ENCODE measurements at regions not wholly inside any gene's neighbourhood (a gene's known extent, or its start where the extent isn't known, plus 50 kb on each side); places are given as distances from the start of the nearest gene placed in this dataset.

DNA sequence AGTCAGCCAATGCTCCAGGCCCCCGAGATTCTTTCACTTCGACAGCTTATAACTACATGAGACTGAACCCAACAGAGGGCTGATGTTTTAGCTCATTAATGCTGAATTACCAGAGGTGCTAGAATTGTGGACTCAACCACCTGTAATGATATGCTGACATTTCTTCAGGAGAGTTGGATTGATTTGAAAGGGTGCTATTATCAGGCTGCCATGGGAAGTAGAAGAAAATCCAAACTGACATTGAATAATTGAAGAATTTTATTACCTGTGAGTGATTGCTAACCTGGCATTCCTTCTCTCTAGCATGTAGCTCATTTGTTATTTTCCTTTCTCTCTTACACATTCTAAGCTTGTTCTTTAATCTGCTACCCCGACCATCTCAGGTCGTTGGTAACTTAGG, 488.8 kb downstream of the PID1 start:
- Histone ChIP-seq H3K9ac (ENCODE audit: low read depth in 1 of 2, low read length in 2 of 2) (no peak overlapping the region), H3K9me3 (ENCODE audit: control insufficient read depth in 4 of 4, low read length in 3 of 4) (no peaks in the 10 kb centered on the region), H3K4me1 (ENCODE audit: control insufficient read depth in 4 of 4, insufficient read depth in 4 of 4, low read length in 3 of 4) (no peaks in the 10 kb centered on the region), H3K36me3 (ENCODE audit: control insufficient read depth in 4 of 4, insufficient read depth in 3 of 4, low read depth in 1 of 4, low read length in 3 of 4) (no peaks in the 10 kb centered on the region), H3K27me3 (ENCODE audit: control insufficient read depth in 4 of 4, insufficient read depth in 4 of 4, low read length in 3 of 4) (no peaks in the 10 kb centered on the region), H3K27ac (ENCODE audit: low read depth in 1 of 2, low read length in 2 of 2) (no peak overlapping the region), H3K4me3 (ENCODE audit: low read depth in 1 of 3, low read length in 3 of 3) (no peak overlapping the region)
- 75% methylated on average over 4 of the region's 4 CpGs for WGBS
- no peak for DNase-seq (ENCODE audit: low spot score)
- TF ChIP-seq GABPA (IDR thresholded peaks at IDR 0.05 in 1 of 2, conservative IDR thresholded peaks at IDR 0.05 in 1 of 2) = no peak
- no peak for TF ChIP-seq HNF4A (conservative IDR thresholded peaks at IDR 0.05)
- TF ChIP-seq TAF1 (conservative IDR thresholded peaks at IDR 0.05) = no peak
- TF ChIP-seq FOXA1 (IDR thresholded peaks at IDR 0.05) = no peak
- no peak for TF ChIP-seq HNF4G (IDR thresholded peaks at IDR 0.05)

- H3K4me3 ChIP-seq (ENCODE audit: low read depth in 1 of 3, low read length in 3 of 3) = no peak overlapping the region
- no peak overlapping the region for H3K9ac ChIP-seq (ENCODE audit: low read depth in 1 of 2, low read length in 2 of 2)
- no peak overlapping the region for H3K27ac ChIP-seq (ENCODE audit: low read depth in 1 of 2, low read length in 2 of 2)
- no peaks in the 10 kb centered on the region for H3K27me3 ChIP-seq (ENCODE audit: control insufficient read depth in 4 of 4, insufficient read depth in 4 of 4, low read length in 3 of 4)
- TF ChIP-seq SP1 (IDR thresholded peaks at IDR 0.05) = no peak
- no peak for TF ChIP-seq REST (IDR thresholded peaks at IDR 0.05)
- no peak for TF ChIP-seq TAF1 (conservative IDR thresholded peaks at IDR 0.05)
- no peak for TF ChIP-seq FOXA1 (IDR thresholded peaks at IDR 0.05)
- TF ChIP-seq HNF4A (conservative IDR thresholded peaks at IDR 0.05) = no peak
- TF ChIP-seq CTCF (IDR thresholded peaks at IDR 0.05; ENCODE audit: low read depth, low read length, missing input control) = no peak
- no peak for TF ChIP-seq HNF4G (IDR thresholded peaks at IDR 0.05)
- TF ChIP-seq, protein P1, sequence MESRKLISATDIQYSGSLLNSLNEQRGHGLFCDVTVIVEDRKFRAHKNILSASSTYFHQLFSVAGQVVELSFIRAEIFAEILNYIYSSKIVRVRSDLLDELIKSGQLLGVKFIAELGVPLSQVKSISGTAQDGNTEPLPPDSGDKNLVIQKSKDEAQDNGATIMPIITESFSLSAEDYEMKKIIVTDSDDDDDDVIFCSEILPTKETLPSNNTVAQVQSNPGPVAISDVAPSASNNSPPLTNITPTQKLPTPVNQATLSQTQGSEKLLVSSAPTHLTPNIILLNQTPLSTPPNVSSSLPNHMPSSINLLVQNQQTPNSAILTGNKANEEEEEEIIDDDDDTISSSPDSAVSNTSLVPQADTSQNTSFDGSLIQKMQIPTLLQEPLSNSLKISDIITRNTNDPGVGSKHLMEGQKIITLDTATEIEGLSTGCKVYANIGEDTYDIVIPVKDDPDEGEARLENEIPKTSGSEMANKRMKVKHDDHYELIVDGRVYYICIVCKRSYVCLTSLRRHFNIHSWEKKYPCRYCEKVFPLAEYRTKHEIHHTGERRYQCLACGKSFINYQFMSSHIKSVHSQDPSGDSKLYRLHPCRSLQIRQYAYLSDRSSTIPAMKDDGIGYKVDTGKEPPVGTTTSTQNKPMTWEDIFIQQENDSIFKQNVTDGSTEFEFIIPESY (IDR thresholded peaks at IDR 0.05) = no peak
- no peak for TF ChIP-seq EGR1 (IDR thresholded peaks at IDR 0.05; ENCODE audit: low read depth in 2 of 2)
- TF ChIP-seq GABPA (IDR thresholded peaks at IDR 0.05 in 1 of 2, conservative IDR thresholded peaks at IDR 0.05 in 1 of 2) = no peak
- TF ChIP-seq JUND (IDR thresholded peaks at IDR 0.05) = no peak
- no peaks in the 10 kb centered on the region for H3K9me3 ChIP-seq (ENCODE audit: control insufficient read depth in 4 of 4, low read length in 3 of 4)
- no peaks in the 10 kb centered on the region for H3K4me1 ChIP-seq (ENCODE audit: control insufficient read depth in 4 of 4, insufficient read depth in 4 of 4, low read length in 3 of 4)
- DNase-seq (ENCODE audit: low spot score) = no peak
- no peaks in the 10 kb centered on the region for H3K36me3 ChIP-seq (ENCODE audit: control insufficient read depth in 4 of 4, insufficient read depth in 3 of 4, low read depth in 1 of 4, low read length in 3 of 4)
- WGBS = 63% methylated on average over 5 of the region's 5 CpGs
Measured at GRCh38 chr2:228777855-228778355, 493.2 kb downstream of the PID1 start.

All from liver (tissue), 8 donors.